NCI-H69 (cell line): ENCODE measurements at regions not wholly inside any gene's neighbourhood (a gene's known extent, or its start where the extent isn't known, plus 50 kb on each side); places are given as distances from the start of the nearest gene placed in this dataset.
A peak's percentile ranks its signal among the peaks of the same experiment; 100 is the strongest.
"Not testable (repeated sequence)": the region's sequence is repeated elsewhere in the genome, so short reads cannot be mapped to it uniquely, and the experiment has no call there.

ENCODE experiments used
- DNase-seq: peaks from one replicate; lab custom pipeline; 2025; lab: John Stamatoyannopoulos, UW

DNA sequence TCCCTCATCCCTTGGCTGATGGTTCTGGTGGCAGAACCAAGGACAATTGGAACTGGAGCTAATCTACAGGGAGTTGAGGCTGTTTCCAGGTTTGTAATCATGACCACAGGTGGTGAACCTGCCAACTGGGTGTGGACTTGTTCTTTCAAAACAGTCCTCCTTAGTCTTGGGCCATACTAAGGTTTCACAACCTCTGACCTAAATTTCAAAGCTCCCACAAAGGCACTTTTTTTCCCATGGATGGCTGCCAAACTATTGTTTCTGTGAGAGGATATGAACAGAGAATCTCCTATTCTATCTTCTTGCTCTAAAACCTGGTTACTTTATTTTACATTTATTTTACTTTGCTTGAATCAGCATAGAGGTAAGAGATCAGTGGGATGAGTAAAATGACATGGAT lies 106.5 kb upstream of the IZUMO3 start:
- DNase-seq, result no peak

DNA sequence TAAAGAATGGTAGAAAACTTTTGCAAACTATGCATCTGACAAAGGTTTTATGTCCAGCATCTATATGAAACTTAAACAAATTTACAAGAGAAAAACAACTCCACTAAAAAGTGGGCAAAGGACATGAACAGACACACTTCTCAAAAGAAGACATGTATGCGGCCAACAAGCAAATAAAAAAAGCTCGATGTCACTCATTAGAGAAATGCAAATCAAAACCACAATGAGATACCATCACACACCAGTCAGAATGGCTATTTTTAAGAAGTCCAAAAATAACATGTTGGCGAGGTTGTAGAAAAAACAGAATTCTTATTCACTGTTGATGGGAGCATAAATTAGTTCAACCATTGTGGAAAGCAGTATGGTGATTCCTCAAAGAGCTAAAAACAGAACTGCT lies 83.1 kb upstream of the IZUMO3 start:
- DNase-seq, result not testable (repeated sequence)

DNA sequence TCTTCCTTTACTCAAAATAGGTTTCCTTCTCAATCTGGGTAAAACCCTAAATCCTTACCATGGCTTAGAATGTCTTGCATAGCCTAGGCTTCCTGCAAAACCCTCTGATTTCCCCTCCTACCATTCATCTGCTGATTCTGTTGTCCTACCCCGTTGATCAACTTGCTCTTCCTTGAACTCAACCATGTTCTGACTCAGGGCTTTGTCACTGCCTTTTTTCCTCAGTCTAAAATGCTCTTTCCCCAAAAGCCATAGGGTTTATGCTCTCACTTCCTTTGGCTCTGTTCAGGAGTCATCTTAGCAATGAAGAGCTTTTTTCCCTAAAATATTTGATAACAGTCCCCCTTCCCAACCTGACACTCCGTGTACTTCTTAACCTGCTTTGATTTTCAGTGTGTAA lies 79.4 kb upstream of the IZUMO3 start:
- DNase-seq, result no peak

DNA sequence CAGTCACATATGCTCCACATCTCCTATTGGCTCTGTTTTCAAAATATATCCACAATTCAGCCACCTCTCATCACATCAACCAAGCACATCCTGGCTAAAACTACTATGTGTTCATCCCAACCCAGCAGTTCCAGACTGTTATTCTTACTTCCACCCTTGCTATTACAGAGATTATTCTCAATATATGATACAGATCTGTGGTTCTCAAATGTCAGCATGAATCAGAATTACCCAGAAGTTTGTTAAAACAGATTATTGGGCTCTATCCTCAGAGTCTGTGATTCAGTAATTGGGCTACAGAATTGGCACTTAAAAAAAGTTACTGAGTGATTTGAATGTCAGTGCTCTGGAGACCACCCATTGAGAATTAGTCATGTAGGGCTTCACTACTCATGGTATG lies 78.8 kb upstream of the IZUMO3 start:
- no peak for DNase-seq

DNA sequence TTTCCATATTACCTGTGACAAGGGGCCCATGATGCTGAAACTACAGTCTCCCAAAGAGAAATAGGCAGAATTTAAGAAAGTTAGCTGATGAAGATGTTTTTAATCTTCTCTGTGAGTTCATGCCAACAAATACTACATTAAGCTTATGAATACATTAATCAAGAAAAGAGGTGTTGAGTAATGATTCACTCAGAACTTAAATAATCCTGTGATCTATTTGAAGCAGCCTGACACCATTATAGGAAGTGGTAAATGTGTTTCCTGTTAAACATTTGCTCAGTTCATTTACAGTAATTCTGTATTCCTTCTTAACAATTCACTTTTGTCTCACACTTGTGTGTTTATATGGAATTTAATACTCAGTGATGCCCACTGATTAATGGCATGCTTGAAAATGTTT lies 75.0 kb upstream of the IZUMO3 start:
- DNase-seq, result no peak

DNA sequence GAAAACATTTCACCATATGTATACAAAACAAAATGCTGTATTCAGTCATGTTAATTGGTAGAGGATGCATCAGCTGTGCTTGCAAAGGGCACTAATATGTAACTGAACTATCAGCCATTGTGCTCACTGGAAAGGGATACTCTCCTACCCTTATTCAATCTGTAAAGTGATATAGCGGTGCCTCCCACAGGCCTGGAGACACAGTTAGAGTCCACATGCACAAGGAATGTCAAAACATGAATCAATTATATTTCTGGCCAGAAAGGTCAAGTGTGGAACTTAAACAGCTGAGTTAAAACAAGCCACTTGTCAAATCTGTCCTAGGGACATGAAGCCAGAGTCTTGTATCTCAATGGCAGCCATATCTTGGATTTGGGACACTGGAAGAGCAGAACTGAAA lies 71.2 kb upstream of the IZUMO3 start:
- peak; percentile 83 for DNase-seq

DNA sequence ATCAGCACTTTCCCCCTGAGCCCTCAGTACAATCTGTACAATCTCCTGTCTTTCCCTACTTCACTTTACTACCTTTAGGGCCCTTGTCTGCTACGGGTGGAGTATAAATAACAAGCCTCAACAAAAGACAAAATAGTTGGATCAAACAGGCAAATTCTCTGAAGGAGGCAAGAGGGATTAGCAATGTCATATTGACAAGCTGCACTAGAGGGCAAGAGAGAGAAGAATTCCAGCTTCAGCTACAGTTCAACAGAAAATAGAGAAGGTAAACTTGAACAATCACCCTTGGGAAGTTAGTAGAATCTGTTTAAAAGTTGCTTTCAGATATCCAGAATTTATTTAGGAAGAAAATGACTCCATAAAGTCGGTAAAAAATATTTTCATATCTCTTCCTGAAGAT lies 68.4 kb upstream of the IZUMO3 start:
- DNase-seq, result peak; percentile 68

DNA sequence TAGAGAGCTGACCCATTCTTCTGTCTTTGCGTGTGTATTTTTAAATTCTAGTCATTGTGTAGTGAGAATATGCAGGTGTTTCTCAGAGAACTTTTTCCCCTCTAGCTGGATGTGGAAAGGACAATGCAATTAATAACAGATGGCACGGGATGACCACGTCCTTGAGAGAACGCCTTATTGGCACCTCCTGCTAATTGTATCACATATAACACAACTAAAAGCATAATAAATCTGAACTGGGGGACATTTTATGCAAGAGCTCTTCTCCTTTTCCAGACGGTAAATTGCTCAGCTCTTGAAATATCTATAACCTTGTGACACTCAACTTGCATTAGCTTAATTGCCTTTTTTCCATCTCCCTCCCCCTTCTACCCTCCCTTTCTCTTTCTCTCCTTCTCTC lies 62.9 kb upstream of the IZUMO3 start:
- peak; percentile 96 for DNase-seq

DNA sequence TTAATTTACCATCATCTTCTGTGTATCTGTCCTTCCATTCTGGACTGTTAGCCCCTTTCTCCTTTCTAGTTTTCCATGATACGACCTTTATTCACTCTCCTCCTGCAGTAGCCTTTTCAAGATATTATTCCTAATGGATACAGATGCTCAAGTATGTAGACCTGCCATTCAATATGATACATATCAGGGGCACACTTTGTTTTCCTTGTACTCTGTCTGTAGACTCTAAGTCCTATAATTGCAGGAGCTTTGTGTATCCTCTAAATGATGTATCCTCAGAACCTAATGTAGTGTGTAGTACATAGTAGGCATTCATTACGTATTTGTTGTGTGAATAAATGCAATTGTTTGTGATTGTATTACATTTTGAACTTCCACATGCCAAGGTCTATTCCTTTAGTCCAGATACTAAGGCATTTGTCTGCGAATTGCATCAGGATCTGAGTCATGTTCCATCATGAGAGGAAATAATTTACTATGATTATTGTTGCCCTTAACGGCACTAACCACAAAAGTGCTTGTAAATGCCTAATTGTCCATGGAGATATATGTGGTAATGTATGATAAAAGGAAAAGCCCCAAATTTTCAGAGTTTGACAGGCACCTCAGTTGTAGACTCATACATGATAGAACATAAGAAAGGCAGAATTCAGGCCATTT lies 57.1 kb upstream of the IZUMO3 start:
- peak; percentile 28 for DNase-seq
